ENCODE measurements at regions not wholly inside any gene's neighbourhood (a gene's known extent, or its start where the extent isn't known, plus 50 kb on each side); places are given as distances from the start of the nearest gene placed in this dataset.

GRCh38 chr9:134276453-134277245, 49.6 kb upstream of the RXRA start:
- POLR2A ChIA-PET = no interaction called here
- Mint-ChIP-seq H3K27me3 (peaks cover 8% of the 10 kb centered on the region), H3K4me3 (no peak overlapping the region), H3K36me3 (ENCODE audit: low read depth) (no peaks in the 10 kb centered on the region), H3K9me3 (no peaks in the 10 kb centered on the region), H3K27ac (no peak overlapping the region), H3K4me1 (ENCODE audit: low read depth) (no peaks in the 10 kb centered on the region)
- ATAC-seq (no peak), DNase-seq (no peak)
- no peak for TF ChIP-seq CTCF (IDR thresholded peaks at IDR 0.05)
- CTCF ChIA-PET = no interaction called here
- intact Hi-C loops (cut with micrococcal nuclease) = no loop called here

Measured in activated CD8-positive, alpha-beta T cell treated with anti-CD3 and anti-CD28 coated beads for 36 hours (primary cell).